OCI-LY7 (cell line): ENCODE measurements at regions not wholly inside any gene's neighbourhood (a gene's known extent, or its start where the extent isn't known, plus 50 kb on each side); places are given as distances from the start of the nearest gene placed in this dataset.

Experiments used
- EZH2phosphoT487 ChIP-seq: fragments of 200-600 bp; sonication (generic); IDR thresholded peaks from 2 replicates; pipeline ENCODE4 v1.6.1; 2018; ENCODE audit warnings: low read depth, borderline replicate concordance, mild to moderate bottlenecking, mixed run types, antibody characterized with exemption, low read length, moderate library complexity, mixed read lengths
- TF ChIP-seq, protein P1 (sequence below): fragments of 200-600 bp; sonication (generic); conservative IDR thresholded peaks from 2 replicates; pipeline ENCODE4 v1.5.1; 2014; ENCODE audit warnings: mild to moderate bottlenecking, antibody characterized with exemption, low read length, moderate library complexity, mixed read lengths

DNA sequence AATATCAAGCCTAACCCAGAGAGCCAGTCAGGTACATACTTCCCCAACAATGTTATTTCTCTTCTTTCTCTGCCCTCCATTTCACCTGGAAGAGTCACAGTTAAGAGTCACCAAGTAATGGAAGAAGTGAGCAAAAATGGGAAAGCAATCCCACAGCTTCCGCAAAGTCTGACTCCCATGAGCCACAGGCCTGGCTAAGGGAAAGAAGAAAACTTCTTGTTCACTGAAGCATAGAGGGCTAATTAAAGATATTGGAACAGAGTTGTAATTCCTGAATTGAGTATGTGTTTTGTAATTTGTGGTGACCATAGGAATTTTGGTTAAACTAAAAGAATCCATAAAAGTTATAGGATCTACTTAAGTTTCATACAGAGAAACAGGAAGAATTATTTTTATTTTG lies 830.9 kb upstream of the PCDH20 start:
- TF ChIP-seq, protein P1, sequence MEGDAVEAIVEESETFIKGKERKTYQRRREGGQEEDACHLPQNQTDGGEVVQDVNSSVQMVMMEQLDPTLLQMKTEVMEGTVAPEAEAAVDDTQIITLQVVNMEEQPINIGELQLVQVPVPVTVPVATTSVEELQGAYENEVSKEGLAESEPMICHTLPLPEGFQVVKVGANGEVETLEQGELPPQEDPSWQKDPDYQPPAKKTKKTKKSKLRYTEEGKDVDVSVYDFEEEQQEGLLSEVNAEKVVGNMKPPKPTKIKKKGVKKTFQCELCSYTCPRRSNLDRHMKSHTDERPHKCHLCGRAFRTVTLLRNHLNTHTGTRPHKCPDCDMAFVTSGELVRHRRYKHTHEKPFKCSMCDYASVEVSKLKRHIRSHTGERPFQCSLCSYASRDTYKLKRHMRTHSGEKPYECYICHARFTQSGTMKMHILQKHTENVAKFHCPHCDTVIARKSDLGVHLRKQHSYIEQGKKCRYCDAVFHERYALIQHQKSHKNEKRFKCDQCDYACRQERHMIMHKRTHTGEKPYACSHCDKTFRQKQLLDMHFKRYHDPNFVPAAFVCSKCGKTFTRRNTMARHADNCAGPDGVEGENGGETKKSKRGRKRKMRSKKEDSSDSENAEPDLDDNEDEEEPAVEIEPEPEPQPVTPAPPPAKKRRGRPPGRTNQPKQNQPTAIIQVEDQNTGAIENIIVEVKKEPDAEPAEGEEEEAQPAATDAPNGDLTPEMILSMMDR = no peak
- no peak for TF ChIP-seq EZH2phosphoT487
